ENCODE measurements at regions not wholly inside any gene's neighbourhood (a gene's known extent, or its start where the extent isn't known, plus 50 kb on each side); places are given as distances from the start of the nearest gene placed in this dataset.

- Mint-ChIP-seq H3K27me3 (ENCODE audit: unreplicated experiment) (no peaks in the 10 kb centered on the region), H3K4me1 (ENCODE audit: low read depth, unreplicated experiment) (no peaks in the 10 kb centered on the region), H3K9me3 (ENCODE audit: unreplicated experiment) (no peaks in the 10 kb centered on the region), H3K36me3 (ENCODE audit: unreplicated experiment) (no peaks in the 10 kb centered on the region), H3K27ac (ENCODE audit: unreplicated experiment) (no peak overlapping the region), H3K4me3 (ENCODE audit: unreplicated experiment) (no peak overlapping the region)
- no peak for TF ChIP-seq CTCF (IDR thresholded peaks at IDR 0.05; ENCODE audit: partially characterized antibody, unreplicated experiment)
- DNase-seq, result no peak
Measured at GRCh38 chr4:108315694-108316093, 147.0 kb upstream of the LEF1 start.

GRCh38 chr4:108314900-108315589, 146.3 kb upstream of the LEF1 start:
- Mint-ChIP-seq H3K4me1 (ENCODE audit: low read depth, unreplicated experiment) (no peaks in the 10 kb centered on the region), H3K27ac (ENCODE audit: unreplicated experiment) (no peak overlapping the region), H3K4me3 (ENCODE audit: unreplicated experiment) (no peak overlapping the region), H3K27me3 (ENCODE audit: unreplicated experiment) (no peaks in the 10 kb centered on the region), H3K9me3 (ENCODE audit: unreplicated experiment) (no peaks in the 10 kb centered on the region), H3K36me3 (ENCODE audit: unreplicated experiment) (no peaks in the 10 kb centered on the region)
- no peak for DNase-seq
- no peak for TF ChIP-seq CTCF (IDR thresholded peaks at IDR 0.05; ENCODE audit: partially characterized antibody, unreplicated experiment)

- no peaks in the 10 kb centered on the region for H3K4me1 Mint-ChIP-seq (ENCODE audit: low read depth, unreplicated experiment)
- H3K27ac Mint-ChIP-seq (ENCODE audit: unreplicated experiment), result no peak overlapping the region
- H3K4me3 Mint-ChIP-seq (ENCODE audit: unreplicated experiment), result no peak overlapping the region
- no peak for TF ChIP-seq CTCF (IDR thresholded peaks at IDR 0.05; ENCODE audit: partially characterized antibody, unreplicated experiment)
- no peaks in the 10 kb centered on the region for H3K36me3 Mint-ChIP-seq (ENCODE audit: unreplicated experiment)
- no peaks in the 10 kb centered on the region for H3K27me3 Mint-ChIP-seq (ENCODE audit: unreplicated experiment)
- no peaks in the 10 kb centered on the region for H3K9me3 Mint-ChIP-seq (ENCODE audit: unreplicated experiment)
- DNase-seq, result no peak
Measured at GRCh38 chr4:108313546-108314339, 145.0 kb upstream of the LEF1 start.

GRCh38 chr4:108311313-108311712, 142.6 kb upstream of the LEF1 start:
- no peaks in the 10 kb centered on the region for H3K4me1 Mint-ChIP-seq (ENCODE audit: low read depth, unreplicated experiment)
- no peaks in the 10 kb centered on the region for H3K9me3 Mint-ChIP-seq (ENCODE audit: unreplicated experiment)
- no peak for DNase-seq
- no peak overlapping the region for H3K4me3 Mint-ChIP-seq (ENCODE audit: unreplicated experiment)
- H3K27me3 Mint-ChIP-seq (ENCODE audit: unreplicated experiment), result no peaks in the 10 kb centered on the region
- no peaks in the 10 kb centered on the region for H3K36me3 Mint-ChIP-seq (ENCODE audit: unreplicated experiment)
- H3K27ac Mint-ChIP-seq (ENCODE audit: unreplicated experiment), result no peak overlapping the region
- TF ChIP-seq CTCF (IDR thresholded peaks at IDR 0.05; ENCODE audit: partially characterized antibody, unreplicated experiment), result no peak
